Inflammatory macrophage treated with lipopolysaccharide for 4 hours (primary cell): ENCODE measurements at regions not wholly inside any gene's neighbourhood (a gene's known extent, or its start where the extent isn't known, plus 50 kb on each side); places are given as distances from the start of the nearest gene placed in this dataset.
"Not testable (repeated sequence)": the region's sequence is repeated elsewhere in the genome, so short reads cannot be mapped to it uniquely, and the experiment has no call there.

Experiments used
- DNase-seq: peaks from one replicate; pipeline ENCODE4 v3.0.0-alpha.2; 2020

DNA sequence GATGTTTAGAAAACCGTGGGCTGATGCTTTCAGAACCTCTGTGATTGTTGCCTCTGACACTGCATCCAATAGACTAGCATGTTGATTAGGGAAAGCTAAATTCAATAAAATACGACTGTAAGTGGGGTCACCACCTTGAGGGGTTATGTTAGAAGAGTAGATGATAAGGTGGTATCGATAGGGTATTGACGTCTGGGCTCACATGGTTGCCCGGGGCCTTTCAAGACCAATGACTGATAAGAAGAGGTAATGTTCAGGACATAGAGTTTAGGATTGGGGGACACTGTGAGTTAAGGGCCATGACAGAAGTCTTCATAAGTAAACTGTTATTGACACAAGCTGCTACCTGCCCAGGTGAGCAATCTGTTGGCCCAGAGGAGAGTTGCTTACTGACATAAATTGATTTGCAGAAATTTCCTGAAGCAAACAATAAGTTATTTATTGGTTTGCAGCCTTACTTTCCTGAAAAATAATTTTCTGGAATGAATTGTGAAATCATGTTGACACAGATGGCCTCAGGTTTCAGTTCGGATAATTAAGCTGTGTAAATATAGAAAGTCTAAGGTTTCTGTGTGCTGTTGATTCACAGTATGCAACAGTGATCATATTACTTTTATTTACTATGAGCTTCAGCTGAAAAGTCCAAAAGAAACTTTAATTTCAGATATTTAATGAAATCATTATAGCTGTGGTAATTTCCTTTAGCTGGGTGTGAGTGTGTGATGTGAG, 289.9 kb upstream of the PRSS16 start:
- not testable (repeated sequence) for DNase-seq

GRCh38 chr6:26961236-26961635, 286.3 kb upstream of the PRSS16 start:
- not testable (repeated sequence) for DNase-seq

DNA sequence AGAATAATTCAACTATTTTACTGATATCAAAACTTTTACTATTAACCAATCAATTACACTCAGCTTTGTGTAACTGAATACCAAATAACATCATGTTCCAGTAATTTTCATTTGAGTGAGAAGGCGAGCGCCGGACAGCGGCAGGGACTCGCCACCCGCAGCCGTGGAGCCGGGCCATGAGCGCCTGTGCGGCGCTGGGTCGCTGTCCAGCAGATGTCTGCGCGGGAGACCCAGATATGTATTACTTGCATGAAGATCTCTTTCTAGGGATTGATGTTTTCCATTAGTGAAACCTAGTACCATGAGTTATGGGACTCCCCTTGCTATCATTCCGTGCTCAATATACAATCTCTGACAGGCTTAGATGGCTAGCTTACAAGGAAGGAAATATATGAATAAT, 245.1 kb upstream of the PRSS16 start:
- DNase-seq: no peak

DNA sequence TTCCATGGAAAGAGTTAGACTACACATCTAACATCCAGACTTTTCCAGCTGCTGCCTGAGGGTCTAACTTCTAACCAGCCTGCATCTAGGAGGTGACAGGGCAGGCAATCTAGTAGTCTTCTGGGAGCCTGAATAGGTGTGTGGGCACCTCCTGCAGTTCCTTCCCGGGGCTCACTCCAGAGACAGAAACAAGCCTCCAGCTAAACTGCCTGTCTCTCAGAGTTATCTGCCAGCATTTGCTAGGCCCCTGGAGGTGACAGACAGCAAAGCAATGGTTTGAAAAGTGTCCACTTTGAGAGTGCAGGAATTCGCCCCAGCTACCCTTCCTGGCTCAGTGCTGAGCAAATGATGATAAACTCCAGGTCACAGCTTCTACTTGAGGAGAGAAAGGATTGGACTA, 240.5 kb upstream of the PRSS16 start:
- no peak for DNase-seq

GRCh38 chr6:27008613-27009012, 238.9 kb upstream of the PRSS16 start:
- DNase-seq: not testable (repeated sequence)

- not testable (repeated sequence) for DNase-seq
These were observed 233.4 kb upstream of the PRSS16 start for GRCh38 chr6:27014053-27014452.

DNA sequence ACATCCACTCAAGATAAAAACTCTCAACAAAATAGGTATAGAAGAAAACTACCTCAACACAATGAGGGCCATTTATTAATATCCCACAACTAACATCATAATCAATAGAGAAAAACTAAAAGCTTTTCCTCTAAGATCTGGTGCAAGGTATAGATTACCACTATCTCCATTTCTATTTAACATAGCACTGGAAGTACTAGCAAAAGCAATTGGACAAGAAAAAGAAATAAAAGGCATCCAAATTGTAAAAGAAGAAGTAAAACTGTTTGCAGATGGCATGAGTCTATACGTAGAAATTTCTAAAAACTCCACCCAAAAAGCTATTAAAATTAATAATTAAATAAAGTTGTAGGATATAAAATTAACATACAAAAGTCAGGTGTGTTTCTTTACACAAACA, 230.8 kb upstream of the PRSS16 start:
- DNase-seq: no peak

DNA sequence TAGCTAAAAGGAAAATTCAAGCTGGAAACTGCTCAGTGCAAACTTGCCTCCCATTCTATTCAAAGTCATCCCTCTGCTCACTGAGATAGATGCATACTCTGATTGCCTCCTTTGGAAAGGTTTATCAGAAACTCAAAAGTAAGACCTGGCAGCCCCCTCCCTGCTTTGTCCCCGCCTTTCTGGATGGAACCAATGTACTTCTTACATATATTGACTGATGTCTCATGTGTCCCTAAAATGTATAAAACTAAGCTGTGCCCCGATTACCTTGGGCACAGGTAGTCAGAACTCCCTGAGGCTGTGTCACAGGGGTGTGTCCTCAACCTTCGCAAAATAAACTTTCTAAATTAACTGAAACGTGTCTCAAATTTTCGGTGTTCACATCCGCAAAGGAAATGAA, 229.1 kb upstream of the PRSS16 start:
- DNase-seq: not testable (repeated sequence)

- DNase-seq: peak; percentile 43
These were observed 227.6 kb upstream of the PRSS16 start for GRCh38 chr6:27019651-27020552.

DNA sequence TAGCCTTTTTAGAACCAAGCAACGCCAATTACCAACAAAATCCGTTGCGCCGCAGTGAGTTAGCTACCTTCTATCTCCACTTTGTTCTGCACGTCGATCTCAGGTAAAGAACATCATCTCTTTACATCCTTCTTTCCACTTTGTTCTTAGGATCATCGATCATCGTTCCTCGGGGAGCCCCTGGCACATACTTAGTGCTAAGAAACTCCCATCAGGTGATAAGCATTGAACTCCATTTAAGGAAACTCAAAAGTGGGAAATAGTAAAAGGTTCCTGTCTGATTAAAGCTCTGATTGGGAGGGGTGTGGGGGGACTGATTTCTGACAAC, 227.0 kb upstream of the PRSS16 start:
- no peak for DNase-seq

DNA sequence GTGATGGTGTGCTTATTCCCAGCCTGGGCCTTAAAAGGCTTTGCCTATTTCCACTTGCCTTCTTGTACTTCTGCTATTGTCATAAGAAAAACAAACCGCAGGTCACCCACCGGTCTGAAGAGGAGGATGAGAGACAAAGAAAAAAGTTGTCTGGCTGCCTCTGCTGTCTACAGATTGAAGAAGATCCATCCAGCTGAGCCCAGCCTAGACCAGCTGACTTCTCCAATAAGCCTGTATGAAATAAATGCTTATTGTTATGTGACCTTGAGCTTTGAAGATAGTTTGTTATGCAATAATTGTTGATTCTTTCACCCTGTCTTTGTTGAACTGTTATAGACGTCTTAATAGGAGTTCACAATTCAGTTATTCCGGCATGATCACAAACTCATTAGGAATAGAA, 223.8 kb upstream of the PRSS16 start:
- no peak for DNase-seq

DNA sequence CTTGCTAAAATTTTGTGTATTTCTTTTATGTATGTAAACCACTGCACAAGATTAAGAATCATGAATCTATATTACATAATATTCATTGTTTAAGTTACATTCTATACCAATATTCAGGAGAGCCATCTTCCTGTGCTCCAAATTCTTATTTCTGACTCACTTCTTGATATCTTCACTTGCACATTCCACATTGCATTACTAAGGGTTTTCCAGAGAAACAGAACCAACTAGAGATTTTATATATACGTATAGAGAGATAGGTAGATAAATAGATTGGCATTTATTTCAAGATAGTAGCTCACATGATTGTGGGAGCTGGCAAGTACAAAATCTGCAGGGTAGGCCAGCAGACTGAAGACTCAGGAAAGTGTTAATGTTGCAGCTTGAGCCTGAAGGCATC, 222.2 kb upstream of the PRSS16 start:
- no peak for DNase-seq

DNA sequence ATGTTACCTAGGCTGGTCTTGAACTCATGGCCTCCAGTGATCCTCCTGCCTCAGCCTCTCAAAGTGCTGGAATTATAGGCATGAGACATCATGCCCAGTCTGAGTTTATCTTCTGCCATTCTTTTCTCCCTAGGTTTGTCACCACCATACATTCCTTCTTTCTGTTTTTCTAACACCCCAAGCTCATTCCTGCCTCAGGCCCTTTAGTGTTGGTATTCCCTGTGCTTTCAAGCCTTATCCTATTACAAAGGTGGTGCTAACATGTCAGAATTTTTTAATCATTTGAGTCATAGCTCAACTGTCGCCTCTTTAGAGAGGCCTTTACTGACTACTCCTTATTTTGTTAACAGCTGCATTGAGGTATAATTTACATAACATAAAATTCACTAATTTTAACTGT, 221.1 kb upstream of the PRSS16 start:
- no peak for DNase-seq

- no peak for DNase-seq
These were observed 216.2 kb upstream of the PRSS16 start for GRCh38 chr6:27031302-27031701.

GRCh38 chr6:27038498-27038897, 209.0 kb upstream of the PRSS16 start:
- no peak for DNase-seq

GRCh38 chr6:27040244-27041042, 207.1 kb upstream of the PRSS16 start:
- DNase-seq: no peak

GRCh38 chr6:27043244-27043643, 204.3 kb upstream of the PRSS16 start:
- DNase-seq: no peak

DNA sequence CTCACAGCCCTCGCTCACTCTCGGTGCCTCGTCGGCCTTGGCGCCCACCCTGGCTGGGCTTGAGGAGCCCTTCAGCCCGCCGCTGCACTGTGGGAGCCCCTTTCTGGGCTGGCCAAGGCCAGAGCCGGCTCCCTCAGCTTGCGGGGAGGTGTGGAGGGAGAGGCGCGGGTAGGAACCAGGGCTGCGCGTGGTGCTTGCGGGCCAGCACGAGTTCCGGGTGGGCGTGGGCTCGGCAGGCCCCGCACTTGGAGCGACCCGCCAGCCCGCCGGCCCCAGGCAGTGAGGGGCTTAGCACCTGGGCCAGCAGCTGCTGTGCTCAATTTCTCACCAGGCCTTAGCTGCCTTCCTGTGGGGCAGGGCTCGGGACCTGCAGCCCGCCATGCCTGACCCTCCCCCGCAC, 202.4 kb upstream of the PRSS16 start:
- not testable (repeated sequence) for DNase-seq

DNA sequence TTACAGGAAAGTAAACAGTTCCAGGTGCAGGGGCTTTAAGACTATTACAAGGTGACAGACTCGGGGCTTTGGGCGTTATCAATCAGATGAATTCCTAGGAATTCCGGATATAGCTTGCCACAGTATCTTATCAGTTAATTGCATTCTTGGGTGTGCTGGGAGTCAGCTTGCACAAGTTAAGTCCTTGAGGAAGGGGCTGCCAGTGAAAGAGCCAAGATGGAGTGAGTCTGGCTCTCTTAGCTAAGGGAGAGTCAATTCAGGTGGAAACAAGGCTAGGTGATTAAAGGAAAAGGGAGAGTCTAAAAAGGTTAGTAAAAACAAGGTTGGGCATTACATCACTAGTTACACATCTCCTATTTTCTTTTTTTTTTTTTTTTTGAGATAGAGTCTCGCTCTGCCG, 199.8 kb upstream of the PRSS16 start:
- DNase-seq: not testable (repeated sequence)

- DNase-seq: no peak
These were observed 197.4 kb upstream of the PRSS16 start for GRCh38 chr6:27049863-27050781.

DNA sequence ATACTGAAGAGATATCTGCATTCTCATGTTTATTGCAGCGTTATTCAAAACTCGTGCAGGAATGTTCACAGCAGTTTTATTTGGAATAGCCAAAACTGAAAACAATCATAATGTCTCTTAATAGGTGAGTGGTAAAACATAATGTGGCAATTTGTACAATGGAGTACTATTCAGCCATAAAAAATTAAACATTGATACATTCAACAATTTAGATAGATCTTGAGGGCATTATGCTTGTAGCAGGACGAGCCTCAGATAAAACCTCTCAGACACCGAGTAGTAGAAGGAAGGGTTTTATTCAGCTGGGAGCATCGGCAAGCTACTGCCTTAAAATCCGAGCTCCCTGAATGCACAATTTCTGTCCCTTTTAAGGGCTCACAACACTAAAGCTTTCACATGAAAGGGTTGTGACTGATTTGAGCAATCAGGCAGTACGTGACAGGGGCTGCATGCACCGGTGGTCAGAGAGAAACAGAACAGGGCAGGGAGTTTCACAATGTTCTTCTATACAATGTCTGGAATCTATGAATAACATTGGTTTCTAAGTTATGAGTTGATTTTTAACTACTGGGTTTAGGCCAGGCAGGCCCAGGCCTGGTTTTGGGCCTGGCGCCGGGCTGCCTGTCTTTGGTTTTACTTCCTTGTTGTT, 195.3 kb upstream of the PRSS16 start:
- DNase-seq: not testable (repeated sequence)

DNA sequence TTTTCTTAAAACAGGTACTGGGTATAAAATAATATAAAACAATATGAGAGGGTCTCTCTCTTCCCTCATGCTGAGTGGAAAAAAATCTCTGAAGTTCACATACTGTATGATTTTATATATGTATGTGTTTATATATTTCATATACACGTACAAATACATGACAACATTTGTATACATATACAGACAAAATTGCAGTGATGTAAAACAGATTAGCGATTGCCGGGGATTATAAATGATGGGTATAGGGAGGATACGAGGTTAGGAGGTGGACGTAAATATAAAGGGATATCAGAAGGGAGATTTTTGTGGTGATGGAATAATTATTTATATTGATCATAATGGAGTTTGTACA, 194.8 kb upstream of the PRSS16 start:
- DNase-seq: no peak
